A673 (cell line): ENCODE measurements at regions not wholly inside any gene's neighbourhood (a gene's known extent, or its start where the extent isn't known, plus 50 kb on each side); places are given as distances from the start of the nearest gene placed in this dataset.

Experiments
- CTCF ChIP-seq: fragments of 300-800, 200-600 bp; sonication (generic); conservative IDR thresholded peaks from 2 replicates; pipeline ENCODE4 v1.5.1; 2017; ENCODE audit warnings: low read depth, mild to moderate bottlenecking, antibody characterized with exemption, low read length, moderate library complexity, mixed read lengths
- EZH2 ChIP-seq: fragments of 200-600 bp; sonication (generic); IDR thresholded peaks from 2 replicates; pipeline ENCODE4 v1.6.1; 2017; ENCODE audit warnings: borderline replicate concordance, low read depth, mild to moderate bottlenecking, mixed read lengths, antibody characterized with exemption, low read length; ENCODE audit not compliant: poor library complexity, severe bottlenecking

GRCh38 chr10:21238044-21238443 lies 287.4 kb downstream of the SKIDA1 start:
- TF ChIP-seq CTCF, result no peak
- TF ChIP-seq EZH2, result no peak
